ENCODE measurements at regions not wholly inside any gene's neighbourhood (a gene's known extent, or its start where the extent isn't known, plus 50 kb on each side); places are given as distances from the start of the nearest gene placed in this dataset.
A peak's percentile ranks its signal among the peaks of the same experiment; 100 is the strongest.

GRCh38 chr10:91006001-91006751 is 85.3 kb upstream of the ANKRD1 start:
- TF ChIP-seq CTCF (IDR thresholded peaks at IDR 0.05; ENCODE audit: poor library complexity) (peak; percentile 75), EZH2 (IDR thresholded peaks at IDR 0.05; ENCODE audit: borderline replicate concordance) (no peak)

Measured in hepatocyte (in vitro differentiated cells).